HCT116 (cell line): ENCODE measurements at regions not wholly inside any gene's neighbourhood (a gene's known extent, or its start where the extent isn't known, plus 50 kb on each side); places are given as distances from the start of the nearest gene placed in this dataset.

ENCODE experiments used
- ATAC-seq: fragments of 200-7000 bp; cut with Tn5 transposase; 2 replicates; pipeline ENCODE4 v1.9.1; 2020; ENCODE audit warnings: mild to moderate bottlenecking, moderate library complexity
- BruUV-seq: library from RNA; stranded (reverse); fragments of 400-500 nt; replicated peaks from 2 replicates; lab custom pipeline; 2021; lab: Mats Ljungman, UMichigan
- CTCF ChIA-PET: fragments of 300-600 bp; sonication (Branson Sonifier 250); formaldehyde crosslinking; loops from one replicate; lab custom pipeline; 2021; ENCODE audit warnings: antibody characterized with exemption; lab: Charles Lee
- POLR2A ChIA-PET: fragments of 300-600, 350-600 bp; sonication (Branson Sonifier 250); formaldehyde crosslinking; loops from one replicate; lab custom pipeline; 2021; ENCODE audit warnings: antibody characterized with exemption; lab: Charles Lee
- RAD21 ChIA-PET, 2 experiments: fragments of 300-600 bp; sonication (Branson Sonifier 250); formaldehyde crosslinking; loops; one replicate each; lab custom pipeline; 2023; ENCODE audit warnings: low total read pairs in 2 of 2; ENCODE audit not compliant: uncharacterized antibody in 2 of 2, unreplicated experiment in 2 of 2, low non-redundant PET in 1 of 2; lab: Charles Lee
- DNase-seq: peaks from one replicate; pipeline ENCODE4 v3.0.0-alpha.2; 2010; ENCODE audit warnings: low read depth, low spot score
- H2AFZ ChIP-seq: fragments of 200-600 bp; shearing (Covaris generic), sonication (generic); 2 replicates; pipeline ENCODE4 v1.6.1; 2017; ENCODE audit warnings: low read depth, mixed run types, mixed read lengths, antibody characterized with exemption, low read length; ENCODE audit not compliant: poor library complexity, severe bottlenecking
- H3K27ac ChIP-seq: 2 replicates; pipeline ENCODE4 v1.5.1; 2012; ENCODE audit warnings: low read depth, low read length
- H3K27me3 ChIP-seq: fragments of 200-600 bp; sonication (generic); 2 replicates; pipeline ENCODE4 v1.6.1; 2016; ENCODE audit warnings: mixed run types, low read length, mixed read lengths; ENCODE audit not compliant: insufficient read depth
- H3K36me3 ChIP-seq, 2 experiments: fragments of 200-500 bp in 1 of 2; fragments of 200-600 bp in 1 of 2; sonication (Bioruptor generic) in 1 of 2; sonication (generic) in 1 of 2; 2 replicates each; pipeline versions ENCODE4 v1.5.1 to v1.6.1; 2014 to 2016; ENCODE audit warnings: low read length in 2 of 2, inconsistent platforms in 1 of 2, mixed read lengths in 1 of 2, mixed run types in 1 of 2; ENCODE audit not compliant: insufficient read depth in 2 of 2, control insufficient read depth in 1 of 2
- H3K4me1 ChIP-seq, 2 experiments: fragments of 200-600 bp in 1 of 2; sonication (generic) in 1 of 2; 2 replicates each; pipeline versions ENCODE4 v1.5.1 to v1.6.1; 2012 to 2017; ENCODE audit warnings: low read length in 2 of 2, inconsistent platforms in 1 of 2, mild to moderate bottlenecking in 1 of 2, mixed read lengths in 1 of 2, mixed run types in 1 of 2, moderate library complexity in 1 of 2; ENCODE audit not compliant: insufficient read depth in 2 of 2, control insufficient read depth in 1 of 2
- H3K4me2 ChIP-seq: fragments of 200-600 bp; sonication (generic); 2 replicates; pipeline ENCODE4 v1.6.1; 2017; ENCODE audit warnings: mixed run types, low read length, mixed read lengths
- H3K4me3 ChIP-seq, 2 experiments: fragments of 200-600 bp in 1 of 2; sonication (generic) in 1 of 2; replicated peaks in 1 of 2; 2 replicates each; pipeline ENCODE4 v1.5.1; 2011 to 2016; ENCODE audit warnings: low read length in 2 of 2, control low read depth in 1 of 2, low read depth in 1 of 2, mild to moderate bottlenecking in 1 of 2, mixed read lengths in 1 of 2, mixed run types in 1 of 2
- H3K79me2 ChIP-seq: fragments of 200-600 bp; sonication (generic); 2 replicates; pipeline ENCODE4 v1.6.1; 2017; ENCODE audit warnings: mild to moderate bottlenecking, mixed run types, low read length, moderate library complexity, mixed read lengths; ENCODE audit not compliant: insufficient read depth
- H3K9ac ChIP-seq: fragments of 200-600 bp; sonication (generic); 2 replicates; pipeline ENCODE4 v1.6.1; 2016; ENCODE audit warnings: low read length, mixed read lengths
- H3K9me2 ChIP-seq: fragments of 200-600 bp; sonication (generic), shearing (Covaris generic); 2 replicates; pipeline ENCODE4 v1.6.1; 2017; ENCODE audit warnings: mixed run types, mild to moderate bottlenecking, moderate library complexity; ENCODE audit not compliant: insufficient read depth
- H3K9me3 ChIP-seq, 2 experiments: fragments of 200-500 bp in 1 of 2; fragments of 200-600 bp in 1 of 2; sonication (Bioruptor generic) in 1 of 2; sonication (generic) in 1 of 2; 2 replicates each; pipeline ENCODE4 v1.6.1; 2014 to 2017; ENCODE audit warnings: low read length in 2 of 2, mixed read lengths in 2 of 2, inconsistent platforms in 1 of 2, low read depth in 1 of 2, mild to moderate bottlenecking in 1 of 2, mixed run types in 1 of 2, moderate library complexity in 1 of 2; ENCODE audit not compliant: control insufficient read depth in 1 of 2, insufficient read depth in 1 of 2
- H4K20me1 ChIP-seq: fragments of 200-600 bp; sonication (generic), shearing (Covaris generic); 2 replicates; pipeline ENCODE4 v1.6.1; 2017; ENCODE audit warnings: mixed run types, mild to moderate bottlenecking, moderate library complexity; ENCODE audit not compliant: insufficient read depth
- EGR1 ChIP-seq: IDR thresholded peaks from 2 replicates; pipeline ENCODE4 v1.6.1; 2012; ENCODE audit warnings: low read depth
- EZH2phosphoT487 ChIP-seq: fragments of 200-600 bp; IDR thresholded peaks from 2 replicates; pipeline ENCODE4 v1.6.1; 2018; ENCODE audit warnings: antibody characterized with exemption, borderline replicate concordance
- POLR2AphosphoS5 ChIP-seq: IDR thresholded peaks from 2 replicates; pipeline ENCODE4 v1.6.1; 2011; ENCODE audit warnings: mild to moderate bottlenecking, low read depth, low read length, moderate library complexity
- SRF ChIP-seq: IDR thresholded peaks from 2 replicates; pipeline ENCODE4 v1.6.1; 2012; ENCODE audit warnings: low read depth
- ZNF274 ChIP-seq: fragments of 200-500 bp; sonication (Bioruptor generic); IDR thresholded peaks from 2 replicates; pipeline ENCODE4 v1.6.1; 2014; ENCODE audit warnings: mild to moderate bottlenecking, low read depth, low read length, inconsistent platforms
- intact Hi-C: fragments of 100-400 bp; cut with micrococcal nuclease; formaldehyde crosslinking; loops from 2 replicates; pipeline ENCODE4 v1.10.0; 2022
- TF ChIP-seq, protein P1 (sequence below): IDR thresholded peaks from 2 replicates; pipeline ENCODE4 v1.6.1; 2012
- TF ChIP-seq, protein P2 (sequence below): IDR thresholded peaks from 2 replicates; pipeline ENCODE4 v1.6.1; 2011; ENCODE audit warnings: mild to moderate bottlenecking, low read length, moderate library complexity; ENCODE audit not compliant: insufficient replicate concordance; ENCODE audit errors: extremely low read depth

DNA sequence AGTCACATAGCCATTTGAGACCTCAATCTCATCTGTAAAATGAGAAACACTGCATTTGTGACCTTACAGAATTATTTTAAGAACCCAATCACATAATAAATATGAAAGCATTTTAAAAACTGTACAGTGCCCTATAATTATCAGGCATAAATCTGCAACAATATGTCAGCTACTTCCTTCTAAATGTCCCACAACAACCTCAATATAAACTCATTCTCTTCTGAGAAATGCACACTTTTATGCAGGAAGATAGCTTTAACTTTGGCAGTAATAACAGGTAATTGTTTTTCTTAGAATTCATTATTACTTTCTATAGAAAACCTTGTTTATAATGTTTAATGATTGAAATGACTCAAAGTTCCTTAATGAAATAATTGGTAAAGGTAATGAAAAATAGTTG, 400.7 kb upstream of the AGTR1 start (continued):
- TF ChIP-seq, protein P1, sequence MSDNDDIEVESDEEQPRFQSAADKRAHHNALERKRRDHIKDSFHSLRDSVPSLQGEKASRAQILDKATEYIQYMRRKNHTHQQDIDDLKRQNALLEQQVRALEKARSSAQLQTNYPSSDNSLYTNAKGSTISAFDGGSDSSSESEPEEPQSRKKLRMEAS = no peak
- TF ChIP-seq, all 23 proteins: peak for 0

DNA sequence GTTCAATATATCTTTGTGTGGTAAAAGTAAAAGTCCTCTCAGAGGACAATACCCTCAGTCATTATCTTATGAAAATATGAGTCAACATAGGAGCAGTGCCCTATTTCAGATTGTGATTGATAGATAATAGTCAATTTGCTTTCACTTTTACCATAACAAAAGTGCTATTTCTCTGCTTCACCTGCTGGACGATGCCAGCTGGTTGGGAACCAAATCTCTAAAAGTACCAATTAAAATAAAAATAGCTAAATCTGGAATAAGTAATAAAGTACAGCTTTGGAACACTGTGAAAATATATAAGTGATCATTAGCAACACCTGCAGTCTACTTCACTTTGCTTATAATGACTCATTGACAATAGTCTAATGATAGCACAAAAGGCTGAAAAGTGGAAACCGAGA, 390.3 kb upstream of the AGTR1 start:
- ChIA-PET RAD21 (no interaction called here), CTCF (no interaction called here)
- no peak overlapping the region for H3K27ac ChIP-seq
- no peak for TF ChIP-seq EZH2phosphoT487
- no peak for TF ChIP-seq EGR1
- TF ChIP-seq ZNF274 = no peak
- TF ChIP-seq, protein P2, sequence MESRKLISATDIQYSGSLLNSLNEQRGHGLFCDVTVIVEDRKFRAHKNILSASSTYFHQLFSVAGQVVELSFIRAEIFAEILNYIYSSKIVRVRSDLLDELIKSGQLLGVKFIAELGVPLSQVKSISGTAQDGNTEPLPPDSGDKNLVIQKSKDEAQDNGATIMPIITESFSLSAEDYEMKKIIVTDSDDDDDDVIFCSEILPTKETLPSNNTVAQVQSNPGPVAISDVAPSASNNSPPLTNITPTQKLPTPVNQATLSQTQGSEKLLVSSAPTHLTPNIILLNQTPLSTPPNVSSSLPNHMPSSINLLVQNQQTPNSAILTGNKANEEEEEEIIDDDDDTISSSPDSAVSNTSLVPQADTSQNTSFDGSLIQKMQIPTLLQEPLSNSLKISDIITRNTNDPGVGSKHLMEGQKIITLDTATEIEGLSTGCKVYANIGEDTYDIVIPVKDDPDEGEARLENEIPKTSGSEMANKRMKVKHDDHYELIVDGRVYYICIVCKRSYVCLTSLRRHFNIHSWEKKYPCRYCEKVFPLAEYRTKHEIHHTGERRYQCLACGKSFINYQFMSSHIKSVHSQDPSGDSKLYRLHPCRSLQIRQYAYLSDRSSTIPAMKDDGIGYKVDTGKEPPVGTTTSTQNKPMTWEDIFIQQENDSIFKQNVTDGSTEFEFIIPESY = no peak
- no peak for TF ChIP-seq SRF
- TF ChIP-seq POLR2AphosphoS5 = no peak
- TF ChIP-seq, all 23 proteins: peak for 0
- DNase-seq (no peak), ATAC-seq (no peak)
- H3K36me3 ChIP-seq = no peaks in the 10 kb centered on the region
- H3K27me3 ChIP-seq = no peaks in the 10 kb centered on the region
- H3K9ac ChIP-seq = no peak overlapping the region
- no peak overlapping the region for H3K4me2 ChIP-seq
- 0 out of 2 replicates have a peak, but pooled peaks cover 3% of the 10 kb centered on the region for H3K9me2 ChIP-seq
- H3K9me3 ChIP-seq = no peaks in the 10 kb centered on the region
- BruUV-seq = no TSS peak
- H3K4me3 ChIP-seq = no peak overlapping the region
- POLR2A ChIA-PET = no interaction called here
- no peaks in the 10 kb centered on the region for H3K4me1 ChIP-seq
- H3K79me2 ChIP-seq = no peaks in the 10 kb centered on the region
- no peak overlapping the region for H2AFZ ChIP-seq
- no peaks in the 10 kb centered on the region for H4K20me1 ChIP-seq
- intact Hi-C loops = no loop called here
